Neural progenitor cell (in vitro differentiated cells): ENCODE measurements at regions not wholly inside any gene's neighbourhood (a gene's known extent, or its start where the extent isn't known, plus 50 kb on each side); places are given as distances from the start of the nearest gene placed in this dataset.

Experiments
- DNase-seq: peaks from one replicate; pipeline ENCODE4 v3.0.0-alpha.2; 2016; ENCODE audit warnings: low spot score
- H2AFZ ChIP-seq: fragments of 200-600 bp; sonication (generic); replicated peaks from 2 replicates; pipeline ENCODE4 v1.6.1; 2016; ENCODE audit warnings: antibody characterized with exemption
- H3F3A ChIP-seq: fragments of 200-600 bp; sonication (generic); 2 replicates; pipeline ENCODE4 v1.6.1; 2016; ENCODE audit warnings: antibody characterized with exemption, low read depth
- H3K27ac ChIP-seq: fragments of 200-600 bp; sonication (generic); 2 replicates; pipeline ENCODE4 v1.5.1; 2016; ENCODE audit warnings: mild to moderate bottlenecking
- H3K27me3 ChIP-seq: fragments of 200-600 bp; sonication (generic); 2 replicates; pipeline ENCODE4 v1.6.1; 2016; ENCODE audit warnings: mild to moderate bottlenecking, moderate library complexity
- H3K36me3 ChIP-seq: fragments of 200-600 bp; sonication (generic); 2 replicates; pipeline ENCODE4 v1.5.1; 2016
- H3K4me1 ChIP-seq: fragments of 200-600 bp; sonication (generic); 2 replicates; pipeline ENCODE4 v1.6.1; 2016; ENCODE audit warnings: mixed run types
- H3K4me2 ChIP-seq: fragments of 200-600 bp; sonication (generic); 2 replicates; pipeline ENCODE4 v1.6.1; 2016
- H3K4me3 ChIP-seq: fragments of 200-600 bp; sonication (generic); 2 replicates; pipeline ENCODE4 v1.5.1; 2016
- H3K79me2 ChIP-seq: fragments of 200-600 bp; sonication (generic); 2 replicates; pipeline ENCODE4 v1.6.1; 2016; ENCODE audit warnings: low read depth
- H3K9ac ChIP-seq: fragments of 200-600 bp; sonication (generic); 2 replicates; pipeline ENCODE4 v1.6.1; 2016
- H3K9me3 ChIP-seq: fragments of 200-600 bp; sonication (generic); 2 replicates; pipeline ENCODE4 v1.5.1; 2016; ENCODE audit warnings: low read depth
- H4K20me1 ChIP-seq: fragments of 200-600 bp; sonication (generic); 2 replicates; pipeline ENCODE4 v1.6.1; 2016; ENCODE audit warnings: low read depth
- H3K27ac Mint-ChIP-seq: 3 replicates; pipeline ENCODE4 v1.8.0; 2021; ENCODE audit warnings: mixed read lengths
- H3K27me3 Mint-ChIP-seq: 2 replicates; pipeline ENCODE4 v1.8.0; 2022; ENCODE audit warnings: low read depth, mild to moderate bottlenecking, inconsistent platforms, moderate library complexity, mixed read lengths; ENCODE audit not compliant: insufficient read depth
- H3K36me3 Mint-ChIP-seq: 3 replicates; pipeline ENCODE4 v1.8.0; 2021; ENCODE audit warnings: mixed read lengths
- H3K4me1 Mint-ChIP-seq: 3 replicates; pipeline ENCODE4 v1.8.0; 2021; ENCODE audit warnings: mixed read lengths
- H3K4me3 Mint-ChIP-seq: 3 replicates; pipeline ENCODE4 v1.8.0; 2021; ENCODE audit warnings: mild to moderate bottlenecking, moderate library complexity, mixed read lengths
- H3K9me3 Mint-ChIP-seq: 3 replicates; pipeline ENCODE4 v1.8.0; 2020; ENCODE audit warnings: mixed read lengths
- EZH2 ChIP-seq: fragments of 200-600 bp; sonication (generic); IDR thresholded peaks from 2 replicates; pipeline ENCODE4 v1.6.1; 2017; ENCODE audit warnings: antibody characterized with exemption, mild to moderate bottlenecking, moderate library complexity
- EZH2phosphoT487 ChIP-seq: fragments of 200-600 bp; sonication (generic); IDR thresholded peaks from 2 replicates; pipeline ENCODE4 v1.6.1; 2017; ENCODE audit warnings: antibody characterized with exemption
- TF ChIP-seq, protein P1 (sequence below): fragments of 200-600 bp; sonication (generic); IDR thresholded peaks from 2 replicates; pipeline ENCODE4 v1.5.1; 2017; ENCODE audit warnings: antibody characterized with exemption, mild to moderate bottlenecking

DNA sequence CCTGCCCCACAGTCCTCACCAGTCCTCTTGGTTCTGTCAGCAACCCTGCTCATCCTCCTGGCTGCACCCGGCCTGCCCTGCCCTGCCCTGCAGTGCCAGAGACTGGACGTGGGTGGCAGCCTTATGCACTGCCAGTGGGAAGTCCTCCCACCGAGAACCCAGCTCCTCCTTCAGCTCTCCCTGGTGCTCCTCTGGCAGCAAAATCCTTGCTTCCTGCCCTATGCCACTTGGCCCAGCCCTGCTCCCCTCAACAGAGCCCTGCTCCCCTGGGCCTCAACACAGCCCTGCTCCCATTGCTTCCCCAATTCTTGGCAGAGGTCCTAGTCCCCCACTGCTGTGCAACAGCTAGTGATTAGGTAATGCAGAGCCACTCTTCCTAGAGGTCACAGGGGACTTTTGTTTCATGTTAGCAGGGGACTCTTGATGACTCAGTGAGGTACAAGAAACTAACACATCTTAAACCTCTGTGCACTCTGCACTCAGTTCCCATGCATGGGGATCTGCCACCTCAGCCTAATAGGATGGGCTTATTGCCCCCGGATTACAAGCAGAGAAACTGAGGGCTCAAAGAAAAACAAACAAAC, 58.0 kb upstream of the EDAR start:
- Mint-ChIP-seq H3K4me3 (no peak overlapping the region), H3K36me3 (peaks cover 2% of the 10 kb centered on the region), H3K9me3 (no peaks in the 10 kb centered on the region), H3K27me3 (peaks cover 4% of the 10 kb centered on the region), H3K27ac (peak overlapping the region; percentile 91), H3K4me1 (peaks cover 37% of the 10 kb centered on the region)
- Histone ChIP-seq H3K27ac (no peak overlapping the region), H3K9ac (no peak overlapping the region), H3K9me3 (no peaks in the 10 kb centered on the region), H3F3A (no peaks in the 10 kb centered on the region), H3K4me3 (no peak overlapping the region), H2AFZ (no peak overlapping the region), H4K20me1 (no peaks in the 10 kb centered on the region), H3K27me3 (no peaks in the 10 kb centered on the region), H3K4me1 (peaks cover 7% of the 10 kb centered on the region), H3K4me2 (no peak overlapping the region), H3K79me2 (no peaks in the 10 kb centered on the region), H3K36me3 (no peaks in the 10 kb centered on the region)
- no peak for DNase-seq
- TF ChIP-seq EZH2: no peak
- TF ChIP-seq, protein P1, sequence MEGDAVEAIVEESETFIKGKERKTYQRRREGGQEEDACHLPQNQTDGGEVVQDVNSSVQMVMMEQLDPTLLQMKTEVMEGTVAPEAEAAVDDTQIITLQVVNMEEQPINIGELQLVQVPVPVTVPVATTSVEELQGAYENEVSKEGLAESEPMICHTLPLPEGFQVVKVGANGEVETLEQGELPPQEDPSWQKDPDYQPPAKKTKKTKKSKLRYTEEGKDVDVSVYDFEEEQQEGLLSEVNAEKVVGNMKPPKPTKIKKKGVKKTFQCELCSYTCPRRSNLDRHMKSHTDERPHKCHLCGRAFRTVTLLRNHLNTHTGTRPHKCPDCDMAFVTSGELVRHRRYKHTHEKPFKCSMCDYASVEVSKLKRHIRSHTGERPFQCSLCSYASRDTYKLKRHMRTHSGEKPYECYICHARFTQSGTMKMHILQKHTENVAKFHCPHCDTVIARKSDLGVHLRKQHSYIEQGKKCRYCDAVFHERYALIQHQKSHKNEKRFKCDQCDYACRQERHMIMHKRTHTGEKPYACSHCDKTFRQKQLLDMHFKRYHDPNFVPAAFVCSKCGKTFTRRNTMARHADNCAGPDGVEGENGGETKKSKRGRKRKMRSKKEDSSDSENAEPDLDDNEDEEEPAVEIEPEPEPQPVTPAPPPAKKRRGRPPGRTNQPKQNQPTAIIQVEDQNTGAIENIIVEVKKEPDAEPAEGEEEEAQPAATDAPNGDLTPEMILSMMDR: no peak
- TF ChIP-seq EZH2phosphoT487: no peak

DNA sequence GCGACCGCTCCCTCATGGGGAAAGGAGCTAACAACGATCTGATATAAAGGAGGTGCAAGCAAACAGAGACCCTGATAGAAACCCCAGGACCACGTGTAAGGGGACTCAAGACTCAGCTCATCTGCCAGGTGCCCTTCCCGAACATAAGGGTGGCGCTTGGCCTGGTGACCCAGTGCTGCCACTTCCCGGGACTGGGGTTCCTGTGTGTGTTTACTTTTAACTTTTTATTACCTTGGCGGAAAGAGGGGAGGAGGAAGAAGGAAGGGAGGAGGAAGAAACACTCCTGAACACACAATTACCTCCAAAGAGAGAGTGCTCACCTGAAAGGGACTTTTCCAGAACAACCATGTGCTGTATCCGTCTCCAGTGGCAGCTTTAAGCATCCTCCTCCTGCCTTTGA, 56.5 kb upstream of the EDAR start:
- no peak overlapping the region for H3K27ac Mint-ChIP-seq
- no peak for DNase-seq
- H3K9ac ChIP-seq: no peak overlapping the region

DNA sequence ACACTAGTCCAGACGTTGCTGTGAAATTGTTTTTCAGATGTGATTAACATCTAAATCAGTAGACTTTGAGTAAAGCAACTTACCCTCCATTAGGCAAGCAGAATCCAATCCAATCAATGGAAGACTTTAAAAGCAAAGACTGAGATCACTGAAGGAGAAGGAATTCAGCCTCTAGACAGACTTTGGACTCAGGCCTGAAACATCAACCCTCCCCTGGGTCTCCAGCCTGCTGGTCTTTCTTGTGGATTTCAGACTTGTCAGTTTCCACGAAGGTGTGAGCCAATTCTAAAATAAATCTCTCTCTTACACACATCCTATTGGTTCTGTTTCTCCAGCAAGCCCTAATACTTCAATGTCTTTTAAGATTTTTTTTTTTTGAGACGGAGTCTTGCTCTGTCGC, 50.0 kb upstream of the EDAR start:
- DNase-seq: no peak
- Histone ChIP-seq H4K20me1 (no peaks in the 10 kb centered on the region), H3K4me1 (no peaks in the 10 kb centered on the region), H3K9me3 (no peaks in the 10 kb centered on the region), H3F3A (no peaks in the 10 kb centered on the region), H3K4me2 (no peak overlapping the region), H3K4me3 (no peak overlapping the region), H3K36me3 (no peaks in the 10 kb centered on the region), H3K27ac (no peak overlapping the region), H3K9ac (no peak overlapping the region), H3K79me2 (no peaks in the 10 kb centered on the region), H3K27me3 (peaks cover 10% of the 10 kb centered on the region), H2AFZ (no peak overlapping the region)
- Mint-ChIP-seq H3K27ac (no peak overlapping the region), H3K27me3 (peaks cover 4% of the 10 kb centered on the region), H3K4me1 (no peaks in the 10 kb centered on the region), H3K36me3 (peaks cover 2% of the 10 kb centered on the region), H3K9me3 (peaks cover 5% of the 10 kb centered on the region), H3K4me3 (no peak overlapping the region)
- TF ChIP-seq EZH2phosphoT487: no peak
- TF ChIP-seq, protein P1: no peak
- no peak for TF ChIP-seq EZH2

More for the DNA sequence above, 56.5 kb upstream of the EDAR start:
- no peaks in the 10 kb centered on the region for H3F3A ChIP-seq
- H3K27ac ChIP-seq: no peak overlapping the region
- H3K79me2 ChIP-seq: no peaks in the 10 kb centered on the region
- no peaks in the 10 kb centered on the region for H3K36me3 ChIP-seq
- TF ChIP-seq EZH2phosphoT487 (no peak), EZH2 (no peak)
- TF ChIP-seq, protein P1: no peak
- no peak overlapping the region for H2AFZ ChIP-seq
- Mint-ChIP-seq H3K4me1 (peaks cover 32% of the 10 kb centered on the region), H3K4me3 (no peak overlapping the region), H3K9me3 (no peaks in the 10 kb centered on the region), H3K27me3 (peaks cover 4% of the 10 kb centered on the region), H3K36me3 (peaks cover 2% of the 10 kb centered on the region)
- peaks cover 7% of the 10 kb centered on the region for H3K4me1 ChIP-seq
- no peaks in the 10 kb centered on the region for H3K9me3 ChIP-seq
- no peak overlapping the region for H3K4me3 ChIP-seq
- H3K27me3 ChIP-seq: no peaks in the 10 kb centered on the region
- H3K4me2 ChIP-seq: no peak overlapping the region
- no peaks in the 10 kb centered on the region for H4K20me1 ChIP-seq
